ENCODE measurements at regions not wholly inside any gene's neighbourhood (a gene's known extent, or its start where the extent isn't known, plus 50 kb on each side); places are given as distances from the start of the nearest gene placed in this dataset.

GRCh38 chr3:62968128-62968527, 92.9 kb upstream of the CADPS start:
- no peak for DNase-seq (ENCODE audit: low read depth)
- H3K4me3 ChIP-seq (ENCODE audit: low read depth, low read length): no peak overlapping the region

GRCh38 chr3:62970648-62971047, 95.4 kb upstream of the CADPS start:
- no peak overlapping the region for H3K4me3 ChIP-seq (ENCODE audit: low read depth, low read length)
- no peak for DNase-seq (ENCODE audit: low read depth)

- no peak for DNase-seq (ENCODE audit: low read depth)
- no peak overlapping the region for H3K4me3 ChIP-seq (ENCODE audit: low read depth, low read length)
Measured at GRCh38 chr3:62975566-62975965, 100.3 kb upstream of the CADPS start.

- DNase-seq (ENCODE audit: low read depth): no peak
- no peak overlapping the region for H3K4me3 ChIP-seq (ENCODE audit: low read depth, low read length)
Measured at GRCh38 chr3:62981962-62982361, 106.7 kb upstream of the CADPS start.

- no peak overlapping the region for H3K4me3 ChIP-seq (ENCODE audit: low read depth, low read length)
- no peak for DNase-seq (ENCODE audit: low read depth)
Measured at GRCh38 chr3:62982795-62983455, 107.7 kb upstream of the CADPS start.

- H3K4me3 ChIP-seq (ENCODE audit: low read depth, low read length): no peak overlapping the region
- no peak for DNase-seq (ENCODE audit: low read depth)
Measured at GRCh38 chr3:62986061-62986460, 110.8 kb upstream of the CADPS start.

- H3K4me3 ChIP-seq (ENCODE audit: low read depth, low read length): no peak overlapping the region
- DNase-seq (ENCODE audit: low read depth): no peak
Measured at GRCh38 chr3:62987721-62988120, 112.5 kb upstream of the CADPS start.

- DNase-seq (ENCODE audit: low read depth): no peak
- H3K4me3 ChIP-seq (ENCODE audit: low read depth, low read length): no peak overlapping the region
Measured at GRCh38 chr3:62990704-62991413, 115.6 kb upstream of the CADPS start.

GRCh38 chr3:62992520-62992919, 117.3 kb upstream of the CADPS start:
- no peak overlapping the region for H3K4me3 ChIP-seq (ENCODE audit: low read depth, low read length)
- no peak for DNase-seq (ENCODE audit: low read depth)

GRCh38 chr3:62995119-62995518, 119.9 kb upstream of the CADPS start:
- DNase-seq (ENCODE audit: low read depth): no peak
- H3K4me3 ChIP-seq (ENCODE audit: low read depth, low read length): no peak overlapping the region

GRCh38 chr3:62995530-62995929, 120.3 kb upstream of the CADPS start:
- no peak for DNase-seq (ENCODE audit: low read depth)
- no peak overlapping the region for H3K4me3 ChIP-seq (ENCODE audit: low read depth, low read length)

GRCh38 chr3:62997369-62997768, 122.2 kb upstream of the CADPS start:
- no peak overlapping the region for H3K4me3 ChIP-seq (ENCODE audit: low read depth, low read length)
- DNase-seq (ENCODE audit: low read depth): no peak

- H3K4me3 ChIP-seq (ENCODE audit: low read depth, low read length): no peak overlapping the region
- no peak for DNase-seq (ENCODE audit: low read depth)
Measured at GRCh38 chr3:62999158-62999557, 123.9 kb upstream of the CADPS start.

GRCh38 chr3:62999791-63000190, 124.6 kb upstream of the CADPS start:
- no peak overlapping the region for H3K4me3 ChIP-seq (ENCODE audit: low read depth, low read length)
- no peak for DNase-seq (ENCODE audit: low read depth)

- H3K4me3 ChIP-seq (ENCODE audit: low read depth, low read length): no peak overlapping the region
- no peak for DNase-seq (ENCODE audit: low read depth)
Measured at GRCh38 chr3:63004448-63004847, 129.2 kb upstream of the CADPS start.

GRCh38 chr3:63015614-63016309, 140.5 kb upstream of the CADPS start:
- no peak overlapping the region for H3K4me3 ChIP-seq (ENCODE audit: low read depth, low read length)
- DNase-seq (ENCODE audit: low read depth): no peak

GRCh38 chr3:63022114-63022513, 146.9 kb upstream of the CADPS start:
- no peak for DNase-seq (ENCODE audit: low read depth)
- H3K4me3 ChIP-seq (ENCODE audit: low read depth, low read length): no peak overlapping the region

GRCh38 chr3:63026722-63027121, 151.5 kb upstream of the CADPS start:
- no peak overlapping the region for H3K4me3 ChIP-seq (ENCODE audit: low read depth, low read length)
- DNase-seq (ENCODE audit: low read depth): no peak

- DNase-seq (ENCODE audit: low read depth): no peak
- no peak overlapping the region for H3K4me3 ChIP-seq (ENCODE audit: low read depth, low read length)
Measured at GRCh38 chr3:63029326-63029725, 154.1 kb upstream of the CADPS start.

GRCh38 chr3:63029921-63030320, 154.7 kb upstream of the CADPS start:
- H3K4me3 ChIP-seq (ENCODE audit: low read depth, low read length): no peak overlapping the region
- no peak for DNase-seq (ENCODE audit: low read depth)

- no peak overlapping the region for H3K4me3 ChIP-seq (ENCODE audit: low read depth, low read length)
- no peak for DNase-seq (ENCODE audit: low read depth)
Measured at GRCh38 chr3:63030666-63031065, 155.4 kb upstream of the CADPS start.
